Transverse colon (tissue), 4 donors: ENCODE measurements at regions not wholly inside any gene's neighbourhood (a gene's known extent, or its start where the extent isn't known, plus 50 kb on each side); places are given as distances from the start of the nearest gene placed in this dataset.

Experiments
- DNase-seq: peaks from one replicate; pipeline ENCODE4 v3.0.0-alpha.2; 2019
- H3K27ac ChIP-seq, 4 donors: fragments of 200-600 bp; sonication (generic); 2 replicates each; pipeline ENCODE4 v1.5.1; 2016 to 2018; ENCODE audit warnings: inconsistent platforms in 4 of 4
- H3K27me3 ChIP-seq: fragments of 200-600 bp; sonication (generic); 2 replicates; pipeline ENCODE4 v1.5.1; 2017; ENCODE audit warnings: inconsistent platforms
- H3K36me3 ChIP-seq, 4 donors: fragments of 200-600 bp; sonication (generic); 2 replicates each; pipeline ENCODE4 v1.5.1; 2017 to 2019; ENCODE audit warnings: inconsistent platforms in 4 of 4
- H3K4me1 ChIP-seq, 4 donors: fragments of 200-600 bp; sonication (generic); 2 replicates each; pipeline ENCODE4 v1.5.1; 2017 to 2020; ENCODE audit warnings: inconsistent platforms in 4 of 4
- H3K4me3 ChIP-seq, 4 donors: fragments of 200-600 bp; sonication (generic); 1 replicate in 1 of 4; 2 replicates in 3 of 4; pipeline versions ENCODE4 v1.5.1 to v1.6.1; 2017 to 2019; ENCODE audit warnings: inconsistent platforms in 4 of 4
- H3K9me3 ChIP-seq, 2 donors: fragments of 200-600 bp; sonication (generic); 2 replicates each; pipeline ENCODE4 v1.5.1; 2017 to 2019; ENCODE audit warnings: inconsistent platforms in 2 of 2
- EP300 ChIP-seq: sonication (generic); formaldehyde crosslinking; IDR thresholded peaks from one replicate; pipeline ENCODE4 v1.6.1; 2017; ENCODE audit warnings: antibody characterized with exemption, low read depth
- POLR2A ChIP-seq: fragments of 450-650 bp; IDR thresholded peaks from one replicate; pipeline ENCODE4 v1.6.1; 2016; ENCODE audit warnings: antibody characterized with exemption, mild to moderate bottlenecking, moderate library complexity
- POLR2AphosphoS5 ChIP-seq, 3 donors: sonication (generic); formaldehyde crosslinking; IDR thresholded peaks; one replicate each; pipeline ENCODE4 v1.6.1; 2016; ENCODE audit warnings: antibody characterized with exemption in 3 of 3
- WGBS, 2 donors: methylation state at CpG; one replicate each; pipeline ENCODE4 v1.1.5; 2018; ENCODE audit warnings: low coverage in 1 of 2; 5-methylcytosine and 5-hydroxymethylcytosine counted together
- in situ Hi-C, 4 donors: fragments of 200-750 bp; cut with MboI; loops; one replicate each; pipeline versions ENCODE4 v1.15.0 to v1.15.1; 2017; ENCODE audit warnings: low sequenced_read_pairs in 3 of 4, low pct_ligation_motif_present in 1 of 4, low pct_unique_long_range_greater_than_20kb in 1 of 4
- intact Hi-C: fragments of 100-400 bp; cut with DNase I; formaldehyde crosslinking; loops from one replicate; pipeline ENCODE4 v1.15.1; 2023; ENCODE audit warnings: low total_unique reads
- TF ChIP-seq, protein P1 (sequence below), 5 experiments: fragments of 200-600 bp in 3 of 5; fragments of 450-650 bp in 2 of 5; sonication (generic) in 3 of 5; IDR thresholded peaks; 1 replicate in 2 of 5; 2 replicates in 3 of 5; pipeline ENCODE4 v1.5.1; 2016 to 2017; ENCODE audit warnings: antibody characterized with exemption in 5 of 5, inconsistent platforms in 3 of 5, mild to moderate bottlenecking in 2 of 5, moderate library complexity in 1 of 5

- DNase-seq, result no peak
- TF ChIP-seq EP300, result no peak
- no peaks in the 10 kb centered on the region for H3K4me1 ChIP-seq
- H3K4me3 ChIP-seq, result no peak overlapping the region
- intact Hi-C loops (no loop called here), in situ Hi-C loops (no loop called here)
- no peaks in the 10 kb centered on the region for H3K36me3 ChIP-seq
- no peaks in the 10 kb centered on the region for H3K9me3 ChIP-seq
- H3K27ac ChIP-seq, result no peak overlapping the region
- H3K27me3 ChIP-seq, result no peaks in the 10 kb centered on the region
- 20 to 55% methylated on average over 1 to 2 of the region's 2 CpGs for WGBS, 2 donors
These were observed 1097.9 kb downstream of the REEP3 start for GRCh38 chr10:64619102-64619501.

- Histone ChIP-seq H3K4me1 (no peaks in the 10 kb centered on the region), H3K4me3 (no peak overlapping the region), H3K27ac (no peak overlapping the region), H3K36me3 (no peaks in the 10 kb centered on the region), H3K9me3 (no peaks in the 10 kb centered on the region), H3K27me3 (no peaks in the 10 kb centered on the region)
- no peak for DNase-seq
- intact Hi-C loops (no loop called here), in situ Hi-C loops (no loop called here)
- 93 to 98% methylated on average over 1 of the region's 1 CpG for WGBS, 2 donors
- TF ChIP-seq POLR2A (no peak), POLR2AphosphoS5 (IDR thresholded peaks at IDR 0.05) (no peak), EP300 (no peak)
- TF ChIP-seq, protein P1, sequence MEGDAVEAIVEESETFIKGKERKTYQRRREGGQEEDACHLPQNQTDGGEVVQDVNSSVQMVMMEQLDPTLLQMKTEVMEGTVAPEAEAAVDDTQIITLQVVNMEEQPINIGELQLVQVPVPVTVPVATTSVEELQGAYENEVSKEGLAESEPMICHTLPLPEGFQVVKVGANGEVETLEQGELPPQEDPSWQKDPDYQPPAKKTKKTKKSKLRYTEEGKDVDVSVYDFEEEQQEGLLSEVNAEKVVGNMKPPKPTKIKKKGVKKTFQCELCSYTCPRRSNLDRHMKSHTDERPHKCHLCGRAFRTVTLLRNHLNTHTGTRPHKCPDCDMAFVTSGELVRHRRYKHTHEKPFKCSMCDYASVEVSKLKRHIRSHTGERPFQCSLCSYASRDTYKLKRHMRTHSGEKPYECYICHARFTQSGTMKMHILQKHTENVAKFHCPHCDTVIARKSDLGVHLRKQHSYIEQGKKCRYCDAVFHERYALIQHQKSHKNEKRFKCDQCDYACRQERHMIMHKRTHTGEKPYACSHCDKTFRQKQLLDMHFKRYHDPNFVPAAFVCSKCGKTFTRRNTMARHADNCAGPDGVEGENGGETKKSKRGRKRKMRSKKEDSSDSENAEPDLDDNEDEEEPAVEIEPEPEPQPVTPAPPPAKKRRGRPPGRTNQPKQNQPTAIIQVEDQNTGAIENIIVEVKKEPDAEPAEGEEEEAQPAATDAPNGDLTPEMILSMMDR (IDR thresholded peaks at IDR 0.05), result no peak
These were observed 1105.7 kb downstream of the REEP3 start for GRCh38 chr10:64626924-64627323.

DNA sequence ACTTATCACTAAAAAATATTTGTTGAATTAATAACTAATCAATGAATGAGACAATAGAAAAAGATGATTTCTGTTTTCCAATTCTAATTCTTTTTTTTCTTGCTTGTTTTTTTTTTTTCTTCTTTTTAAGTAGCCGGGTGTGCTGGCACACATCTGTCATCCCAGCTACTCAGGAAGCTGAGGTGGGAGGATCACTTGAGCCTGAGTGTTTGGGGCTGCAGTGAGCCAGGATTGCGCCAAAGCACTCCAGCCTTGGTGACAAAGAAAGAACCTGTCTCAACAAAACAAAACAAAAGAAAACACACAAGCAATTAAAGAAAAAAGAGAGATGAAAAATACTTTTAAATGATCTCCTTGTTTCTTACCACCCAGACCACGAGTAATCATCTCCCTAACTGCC lies 1109.3 kb downstream of the REEP3 start:
- in situ Hi-C loops (no loop called here), intact Hi-C loops (no loop called here)
- WGBS, 2 donors, result 51 to 55% methylated on average over 3 of the region's 3 CpGs

DNA sequence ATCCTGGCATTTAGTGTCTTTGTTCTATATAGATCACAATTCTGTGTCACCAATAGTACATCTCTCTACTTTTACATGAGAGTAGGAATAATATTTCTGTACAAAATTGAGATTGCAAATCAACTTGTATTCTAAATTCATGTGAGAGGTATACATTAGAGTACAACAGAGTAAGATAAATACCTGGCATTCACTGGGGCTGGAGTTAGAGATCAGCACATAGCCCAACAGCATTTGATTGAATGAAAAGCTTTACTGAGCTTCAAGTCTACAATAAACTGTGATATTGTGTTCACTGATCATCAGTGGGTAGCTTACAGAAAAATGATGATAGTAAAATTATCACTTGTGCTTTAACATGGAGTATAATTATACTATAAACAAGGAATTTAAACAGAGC lies 1114.7 kb downstream of the REEP3 start:
- DNase-seq, result no peak
- no peaks in the 10 kb centered on the region for H3K36me3 ChIP-seq
- H3K4me3 ChIP-seq, result no peak overlapping the region
- in situ Hi-C loops (no loop called here), intact Hi-C loops (no loop called here)
- no peak overlapping the region for H3K27ac ChIP-seq
- H3K4me1 ChIP-seq, result no peaks in the 10 kb centered on the region
- TF ChIP-seq, protein P1 (IDR thresholded peaks at IDR 0.05), result no peak
- no peak for TF ChIP-seq EP300
- no peak for TF ChIP-seq POLR2A
- TF ChIP-seq POLR2AphosphoS5 (IDR thresholded peaks at IDR 0.05), result no peak
- H3K27me3 ChIP-seq, result no peaks in the 10 kb centered on the region
- H3K9me3 ChIP-seq, result no peaks in the 10 kb centered on the region

More for the DNA sequence above, 1109.3 kb downstream of the REEP3 start:
- Histone ChIP-seq H3K27ac (no peak overlapping the region), H3K4me1 (no peaks in the 10 kb centered on the region), H3K9me3 (no peaks in the 10 kb centered on the region), H3K4me3 (no peak overlapping the region), H3K27me3 (no peaks in the 10 kb centered on the region), H3K36me3 (no peaks in the 10 kb centered on the region)
- TF ChIP-seq EP300 (no peak), POLR2AphosphoS5 (IDR thresholded peaks at IDR 0.05) (no peak)
- TF ChIP-seq, protein P1 (IDR thresholded peaks at IDR 0.05), result no peak
- DNase-seq, result no peak

DNA sequence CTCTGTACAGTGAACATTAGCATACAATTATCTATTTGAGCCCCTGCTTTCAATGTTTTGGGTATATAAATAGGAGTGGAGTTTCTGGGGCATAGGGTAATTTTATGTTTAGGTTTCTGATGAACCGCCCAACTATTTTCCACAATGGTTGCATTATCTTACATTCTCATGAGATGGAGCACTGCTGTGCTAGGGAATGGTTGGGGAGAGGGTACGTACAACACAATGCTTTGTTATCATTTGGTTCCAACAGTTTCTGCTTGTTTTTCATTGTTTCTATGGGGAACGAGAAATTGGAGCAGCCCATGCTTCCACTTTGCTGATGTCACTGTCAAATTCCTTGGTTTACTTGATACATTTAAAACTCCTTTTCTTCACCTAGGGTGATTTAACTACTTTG lies 1115.3 kb downstream of the REEP3 start:
- TF ChIP-seq POLR2AphosphoS5 (IDR thresholded peaks at IDR 0.05) (no peak), EP300 (no peak), POLR2A (no peak)
- TF ChIP-seq, protein P1 (IDR thresholded peaks at IDR 0.05), result no peak
- Histone ChIP-seq H3K9me3 (no peaks in the 10 kb centered on the region), H3K4me1 (no peaks in the 10 kb centered on the region), H3K36me3 (no peaks in the 10 kb centered on the region), H3K27me3 (no peaks in the 10 kb centered on the region), H3K27ac (no peak overlapping the region), H3K4me3 (no peak overlapping the region)
- in situ Hi-C loops (no loop called here), intact Hi-C loops (no loop called here)
- 70 to 71% methylated on average over 2 to 3 of the region's 3 CpGs for WGBS, 2 donors
- no peak for DNase-seq
